GM18517 (cell line): ENCODE measurements at regions not wholly inside any gene's neighbourhood (a gene's known extent, or its start where the extent isn't known, plus 50 kb on each side); places are given as distances from the start of the nearest gene placed in this dataset.

Source experiments
- ATAC-seq: cut with Tn5 transposase; IDR thresholded peaks from one replicate; pipeline ENCODE4 v1.9.1; 2021; ENCODE audit warnings: mild to moderate bottlenecking, moderate library complexity; ENCODE audit not compliant: unreplicated experiment

GRCh38 chr7:22565315-22565811, 65.4 kb upstream of the STEAP1B start:
- no peak for ATAC-seq

GRCh38 chr7:22564511-22565045, 64.6 kb upstream of the STEAP1B start:
- no peak for ATAC-seq

GRCh38 chr7:22563621-22564241, 63.7 kb upstream of the STEAP1B start:
- ATAC-seq: no peak

- ATAC-seq: no peak
Measured at GRCh38 chr7:22563032-22563501, 63.1 kb upstream of the STEAP1B start.

DNA sequence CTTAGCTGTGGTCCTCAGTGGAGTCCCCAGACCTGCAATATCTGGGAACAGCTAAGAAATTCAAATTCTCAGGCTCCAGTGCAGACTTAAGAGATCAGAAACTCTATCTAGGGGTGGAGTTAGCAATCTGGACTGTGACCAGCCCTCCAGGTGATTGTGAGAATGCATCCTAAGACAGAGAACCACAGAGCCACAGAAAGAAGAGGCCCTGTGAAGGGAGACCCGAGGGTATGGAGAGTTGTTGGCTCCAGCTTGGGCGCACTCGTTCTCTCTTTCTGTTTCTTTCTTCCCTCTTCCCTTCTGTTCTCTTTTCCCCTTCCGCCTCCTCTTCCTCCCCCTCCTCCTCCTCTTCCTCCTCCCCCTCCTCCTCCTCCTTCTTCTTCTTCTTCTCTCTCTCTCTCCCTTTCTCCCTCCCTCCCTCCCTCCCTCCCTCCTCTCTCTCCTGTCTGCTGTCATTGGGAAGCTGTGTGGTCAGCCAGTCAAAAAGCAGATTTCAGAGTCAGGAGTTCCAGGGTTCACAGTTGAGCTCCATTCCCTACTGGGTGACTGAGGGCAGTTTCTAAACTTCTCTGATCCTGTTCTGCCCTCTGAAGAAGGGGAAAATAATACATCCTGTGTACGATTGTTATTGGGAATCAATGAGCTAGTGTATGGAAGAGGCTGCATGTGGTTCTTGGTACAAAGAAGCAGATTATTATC, 62.1 kb upstream of the STEAP1B start:
- no peak for ATAC-seq

DNA sequence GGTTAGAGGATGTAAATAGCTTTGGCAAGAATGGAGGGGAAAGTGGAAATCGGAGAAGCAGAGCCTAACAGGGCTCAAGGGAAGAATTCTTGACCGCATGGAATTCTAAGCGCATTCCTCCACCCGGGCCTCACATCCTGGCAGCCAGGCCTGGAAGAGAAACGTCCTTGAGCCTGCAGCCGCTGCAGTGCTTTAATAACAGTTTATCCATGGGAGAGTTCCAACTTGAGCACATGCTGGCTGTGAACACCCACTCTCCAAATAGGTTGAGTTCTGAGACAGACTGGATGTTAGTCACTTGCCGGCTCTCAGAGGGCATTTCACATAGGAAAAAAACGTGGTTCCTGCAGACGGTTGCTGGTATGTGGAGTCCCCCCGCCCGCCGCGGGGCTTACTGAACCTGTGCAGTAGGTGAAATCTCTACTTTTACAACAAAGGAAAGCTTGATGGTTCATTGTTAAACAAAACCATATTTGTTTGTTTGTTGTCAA, 61.4 kb upstream of the STEAP1B start:
- no peak for ATAC-seq

DNA sequence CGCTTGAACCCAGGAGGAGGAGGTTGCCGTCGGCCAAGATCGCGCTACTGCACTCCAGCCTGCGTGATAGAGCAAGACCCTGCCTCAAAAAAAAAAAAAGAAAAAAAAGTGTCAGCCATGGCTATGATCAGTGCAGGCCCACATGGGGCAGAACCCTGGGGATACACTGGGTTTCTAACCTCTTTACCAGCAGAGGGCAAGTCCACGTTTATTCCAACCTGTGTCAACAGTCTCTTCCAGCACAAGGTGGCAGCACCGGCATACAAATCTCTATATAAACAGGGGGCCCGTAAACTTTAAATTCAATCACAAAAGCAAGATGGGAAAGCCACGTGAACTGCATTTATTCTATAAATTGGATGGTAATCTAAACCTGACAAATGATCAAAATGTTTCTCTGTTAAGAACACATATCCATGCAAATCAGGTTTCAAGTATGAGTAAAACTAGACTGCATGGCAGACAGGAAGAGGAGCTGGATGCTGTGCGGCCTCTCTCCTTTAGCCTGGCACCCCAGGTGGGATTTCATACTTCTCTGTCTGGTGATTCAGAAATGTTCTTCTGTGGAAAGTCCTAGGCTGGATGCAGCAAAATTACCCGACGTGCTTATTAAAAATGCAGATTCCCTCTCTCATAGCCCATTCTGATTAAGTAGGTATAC, 60.0 kb upstream of the STEAP1B start:
- peak; percentile 56 for ATAC-seq

DNA sequence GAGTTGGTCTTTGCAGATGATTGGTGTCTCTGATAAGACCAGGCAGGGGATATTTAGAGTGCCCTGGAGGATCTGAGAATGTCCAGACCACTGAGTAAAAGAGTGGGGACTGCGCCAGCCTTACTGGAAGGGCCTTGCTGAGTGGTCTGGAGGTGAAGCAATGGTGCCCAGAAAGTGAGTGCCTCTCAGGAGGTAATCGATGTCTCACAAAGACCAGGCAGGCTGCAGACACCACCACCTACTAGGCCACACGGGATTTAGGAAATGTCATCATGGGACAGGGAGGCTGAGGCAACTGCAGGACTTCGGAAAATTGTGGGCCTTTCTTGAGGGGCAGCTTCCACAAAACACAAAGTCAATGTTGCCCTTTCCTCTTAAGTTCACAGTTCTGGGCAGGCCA, 57.2 kb upstream of the STEAP1B start:
- no peak for ATAC-seq

DNA sequence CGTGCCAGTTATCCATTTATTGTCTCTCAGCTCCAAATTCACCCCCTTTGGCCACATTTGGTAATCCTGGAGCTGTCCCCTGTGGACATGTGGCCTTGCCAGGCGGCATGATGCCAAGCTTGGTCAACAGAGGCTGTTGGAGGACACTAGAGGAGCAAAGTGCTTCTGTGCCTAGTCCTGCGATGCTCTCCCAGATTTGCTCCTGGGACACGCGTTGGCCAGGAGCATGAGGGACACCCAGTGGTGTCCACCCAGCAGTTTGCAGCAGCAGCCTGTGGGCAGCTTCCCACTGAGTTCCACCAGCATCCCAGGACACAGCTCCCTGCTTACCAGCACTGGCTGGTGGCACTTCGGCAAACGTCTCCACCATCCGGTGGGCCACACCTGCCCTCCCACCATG, 55.5 kb upstream of the STEAP1B start:
- ATAC-seq: no peak

DNA sequence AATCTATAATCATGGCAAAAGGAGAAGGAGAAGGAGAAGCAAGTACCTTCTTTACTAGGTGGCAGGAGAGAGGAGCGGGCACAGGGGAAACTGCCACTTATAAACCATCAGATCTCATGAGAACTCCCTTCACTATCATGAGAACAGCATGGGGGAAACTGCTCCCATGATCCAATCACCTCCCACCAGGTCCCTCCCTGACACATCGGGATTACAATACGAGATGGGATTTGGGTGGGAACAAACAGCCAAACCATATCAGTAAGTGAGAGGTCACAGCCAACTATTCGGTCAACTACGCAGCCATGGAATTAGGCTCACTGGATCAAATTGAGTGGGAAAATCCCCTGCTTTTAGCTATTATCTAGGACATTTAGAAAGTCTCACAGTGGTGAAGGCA, 54.2 kb upstream of the STEAP1B start:
- no peak for ATAC-seq

DNA sequence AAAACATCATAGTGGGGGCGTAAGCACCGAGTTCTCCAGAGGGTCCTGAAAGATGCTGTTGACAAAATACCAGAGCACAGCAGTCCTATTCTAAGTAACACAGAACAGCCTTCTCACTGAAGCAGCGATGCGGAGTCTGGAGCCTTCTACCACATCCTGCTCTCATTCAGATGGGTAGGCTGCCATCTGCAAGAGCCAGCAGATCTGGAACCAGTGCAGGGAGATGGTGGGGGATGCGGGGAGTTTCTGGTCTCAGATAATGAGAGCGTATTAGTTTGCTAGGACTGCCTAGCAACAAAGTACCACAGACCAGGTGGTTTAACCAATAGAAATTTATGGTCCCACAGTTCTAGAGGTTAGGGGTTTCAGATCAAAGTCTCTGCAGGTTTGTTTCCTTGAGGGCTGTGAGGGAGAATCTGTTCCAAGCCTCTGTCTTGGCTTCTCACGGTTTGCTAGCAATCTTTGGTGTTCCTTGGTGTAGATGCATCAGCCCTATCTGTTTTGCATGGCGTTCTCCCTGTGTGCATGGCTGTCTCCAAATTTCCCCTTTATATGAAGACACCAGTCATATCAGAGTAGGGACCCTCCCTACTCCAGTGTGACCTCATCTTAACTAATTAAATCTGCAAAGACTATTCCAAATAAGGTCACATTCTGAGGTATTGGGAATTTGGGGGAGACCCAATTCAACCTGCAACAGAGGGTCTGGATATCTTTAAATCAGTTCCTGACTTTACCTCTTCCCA, 52.0 kb upstream of the STEAP1B start:
- ATAC-seq: peak; percentile 86

DNA sequence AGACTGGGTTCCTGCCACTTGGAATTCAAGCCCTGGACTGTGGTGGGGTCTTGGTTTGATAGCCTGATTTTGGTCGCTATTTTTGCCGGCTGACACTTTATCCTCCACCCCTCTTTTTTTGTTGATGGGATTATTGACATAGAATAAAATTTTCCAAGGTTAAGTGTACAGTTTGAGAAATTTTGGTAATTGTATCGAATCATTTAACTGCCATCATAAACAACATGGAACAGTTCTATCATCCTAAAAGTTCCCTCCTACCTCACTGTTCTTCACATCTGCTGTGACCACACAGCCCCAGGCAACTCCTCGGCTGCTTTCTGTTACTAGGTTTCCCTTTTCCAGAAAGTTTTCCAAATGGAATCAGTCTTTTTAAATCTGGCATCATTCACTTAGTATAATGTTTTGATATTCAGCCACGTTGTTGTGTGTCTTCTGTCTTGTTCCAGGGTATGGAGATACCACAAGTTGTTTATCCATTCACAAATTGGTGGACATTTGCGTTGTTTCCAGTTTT, 50.6 kb upstream of the STEAP1B start:
- ATAC-seq: no peak

DNA sequence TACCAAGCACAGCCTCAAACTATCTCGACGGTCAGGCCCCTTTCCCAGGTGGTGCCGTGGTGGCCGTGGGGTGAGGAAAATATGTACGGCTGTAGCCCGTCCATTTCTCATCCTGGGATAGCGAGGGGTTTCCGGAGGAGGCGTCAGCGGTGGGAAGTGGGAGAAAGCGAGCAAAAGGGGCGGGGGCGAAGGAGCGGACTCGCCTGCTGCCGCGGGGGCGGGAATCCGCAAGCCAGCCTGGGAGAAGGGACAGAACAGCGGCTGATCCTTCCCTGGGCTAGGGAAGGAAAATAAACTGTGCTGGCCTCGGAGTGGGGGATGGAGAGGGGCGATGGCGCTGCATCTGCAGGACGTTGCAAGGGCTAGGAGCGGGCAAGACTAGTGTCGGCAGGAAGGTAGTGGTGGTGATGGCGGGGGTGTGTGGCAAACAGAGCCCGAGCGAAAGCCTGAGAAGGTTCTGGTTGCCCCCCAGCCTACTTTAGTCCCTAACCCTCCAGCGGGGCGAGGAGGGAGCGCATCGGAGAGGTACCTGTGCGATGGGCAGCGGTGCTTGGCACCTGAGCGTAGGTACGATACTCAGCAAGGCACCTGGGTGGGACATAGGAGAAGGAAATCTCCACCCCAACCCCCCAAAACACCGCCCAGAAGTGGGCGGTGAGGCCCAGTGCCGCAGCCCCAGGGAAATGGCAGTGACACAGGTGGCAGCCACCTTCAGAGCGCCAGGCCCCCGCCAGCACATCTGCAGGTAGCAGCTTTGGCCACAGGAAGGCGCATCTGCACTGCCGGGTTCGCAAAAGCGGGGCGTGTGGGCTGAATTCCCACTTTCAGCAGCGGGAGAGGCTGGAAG, 49.9 kb upstream of the STEAP1B start:
- no peak for ATAC-seq
